ENCODE measurements at regions not wholly inside any gene's neighbourhood (a gene's known extent, or its start where the extent isn't known, plus 50 kb on each side); places are given as distances from the start of the nearest gene placed in this dataset.
"Not testable (repeated sequence)": the region's sequence is repeated elsewhere in the genome, so short reads cannot be mapped to it uniquely, and the experiment has no call there.

DNA sequence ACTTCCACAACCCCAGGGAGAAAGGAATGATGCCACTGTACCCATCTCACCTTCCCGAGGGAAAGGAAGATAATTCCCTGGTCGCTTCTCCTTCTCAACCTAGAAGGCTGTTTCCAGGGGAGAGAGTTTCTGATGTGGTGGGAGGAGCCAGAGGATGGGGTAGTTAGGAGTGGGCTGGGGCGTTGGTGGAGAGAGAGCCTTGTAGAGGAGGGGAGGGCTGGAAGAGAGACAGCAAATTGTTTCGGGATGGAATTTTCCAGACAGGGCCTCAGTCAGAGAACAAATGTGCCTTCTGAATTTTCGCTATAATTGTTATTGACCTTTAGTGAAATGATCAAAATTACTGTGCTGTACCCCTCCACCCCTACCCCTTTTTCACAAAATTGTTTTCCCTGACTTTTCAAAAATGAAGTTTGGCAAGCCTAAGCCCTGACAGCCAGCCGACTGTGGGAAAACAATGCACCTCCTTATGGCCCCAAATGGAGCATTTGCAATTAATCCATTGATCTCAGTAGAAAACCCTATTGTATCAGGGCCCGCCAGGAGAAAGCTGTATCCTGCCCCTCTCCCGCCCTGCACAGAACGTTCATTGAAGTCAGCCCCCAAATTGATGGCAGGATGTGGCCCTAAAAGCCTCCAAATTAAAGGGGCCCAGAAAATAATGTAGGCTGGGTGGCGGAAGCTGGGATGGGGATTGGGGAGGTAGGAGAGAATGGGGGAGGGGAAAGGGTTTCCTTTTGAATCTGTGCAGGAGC lies 69.1 kb upstream of the JUN start:
- Histone ChIP-seq H3K27ac (ENCODE audit: low read length) (no peak overlapping the region), H3K9me3 (ENCODE audit: control insufficient read depth in 1 of 2, low read length in 2 of 2) (no peaks in the 10 kb centered on the region), H3K4me3 (ENCODE audit: low read depth in 1 of 2, low read length in 2 of 2) (no peak overlapping the region), H3K36me3 (ENCODE audit: control insufficient read depth in 1 of 2, insufficient read depth in 2 of 2, low read length in 2 of 2) (no peaks in the 10 kb centered on the region), H3K4me1 (ENCODE audit: control insufficient read depth in 1 of 2, insufficient read depth in 2 of 2, low read length in 2 of 2) (peaks cover 7 to 8% of the 10 kb centered on the region in 2 donors), H3K27me3 (ENCODE audit: low read depth, low read length) (no peaks in the 10 kb centered on the region)

DNA sequence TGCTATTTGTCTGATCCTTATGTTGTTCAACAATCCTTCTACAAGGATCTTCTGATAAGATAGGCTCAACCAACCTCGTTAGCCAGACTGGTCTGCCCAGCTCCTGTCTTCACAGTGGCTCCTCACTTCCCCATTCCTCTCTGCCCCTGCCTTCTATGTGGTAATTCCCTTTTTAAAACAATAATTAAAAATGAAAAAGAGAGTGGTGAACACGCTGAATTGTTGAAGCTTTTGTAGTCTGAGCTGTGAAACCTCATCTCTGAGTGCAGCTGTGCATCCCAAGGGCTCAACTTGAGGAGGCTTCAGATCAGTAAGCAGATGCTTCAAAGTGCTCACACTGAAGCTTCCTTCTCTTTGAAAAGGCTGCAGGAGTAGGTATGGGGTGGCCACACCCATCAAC lies 70.7 kb upstream of the JUN start:
- Histone ChIP-seq H3K27me3 (ENCODE audit: low read depth, low read length) (no peaks in the 10 kb centered on the region), H3K4me1 (ENCODE audit: control insufficient read depth in 1 of 2, insufficient read depth in 2 of 2, low read length in 2 of 2) (peaks cover 0 to 1% of the 10 kb centered on the region in 2 donors), H3K9me3 (ENCODE audit: control insufficient read depth in 1 of 2, low read length in 2 of 2) (no peaks in the 10 kb centered on the region), H3K27ac (ENCODE audit: low read length) (no peak overlapping the region), H3K36me3 (ENCODE audit: control insufficient read depth in 1 of 2, insufficient read depth in 2 of 2, low read length in 2 of 2) (no peaks in the 10 kb centered on the region), H3K4me3 (ENCODE audit: low read depth in 1 of 2, low read length in 2 of 2) (no peak overlapping the region)

- no peaks in the 10 kb centered on the region for H3K4me1 ChIP-seq (ENCODE audit: control insufficient read depth in 1 of 2, insufficient read depth in 2 of 2, low read length in 2 of 2)
- no peaks in the 10 kb centered on the region for H3K9me3 ChIP-seq (ENCODE audit: control insufficient read depth in 1 of 2, low read length in 2 of 2)
- H3K36me3 ChIP-seq (ENCODE audit: control insufficient read depth in 1 of 2, insufficient read depth in 2 of 2, low read length in 2 of 2), result no peaks in the 10 kb centered on the region
- no peak overlapping the region for H3K27ac ChIP-seq (ENCODE audit: low read length)
- no peak overlapping the region for H3K4me3 ChIP-seq (ENCODE audit: low read depth in 1 of 2, low read length in 2 of 2)
- no peaks in the 10 kb centered on the region for H3K27me3 ChIP-seq (ENCODE audit: low read depth, low read length)
Observed at GRCh38 chr1:58855274-58856165, 71.7 kb upstream of the JUN start.

DNA sequence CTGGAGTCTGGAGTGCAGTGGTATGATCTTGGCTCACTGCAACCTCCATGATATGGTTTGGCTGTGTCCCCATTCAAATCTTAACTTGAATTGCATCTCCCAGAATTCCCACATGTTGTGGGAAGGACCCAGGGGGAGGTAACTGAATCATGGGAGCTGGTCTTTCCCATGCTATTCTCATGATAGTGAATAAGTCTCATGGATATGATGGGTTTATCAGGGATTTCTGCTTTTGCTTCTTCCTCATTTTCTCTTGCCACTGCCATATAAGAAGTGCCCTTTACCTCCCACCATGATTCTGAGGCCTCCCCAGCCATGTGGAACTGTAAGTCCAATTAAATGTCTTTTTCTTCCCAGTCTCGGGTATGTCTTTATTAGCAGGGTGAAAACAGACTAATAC lies 72.4 kb upstream of the JUN start:
- H3K4me1 ChIP-seq (ENCODE audit: control insufficient read depth in 1 of 2, insufficient read depth in 2 of 2, low read length in 2 of 2); H3K27ac ChIP-seq (ENCODE audit: low read length); H3K27me3 ChIP-seq (ENCODE audit: low read depth, low read length); H3K36me3 ChIP-seq (ENCODE audit: control insufficient read depth in 1 of 2, insufficient read depth in 2 of 2, low read length in 2 of 2); H3K9me3 ChIP-seq (ENCODE audit: control insufficient read depth in 1 of 2, low read length in 2 of 2); H3K4me3 ChIP-seq (ENCODE audit: low read depth in 1 of 2, low read length in 2 of 2): not testable (repeated sequence)

DNA sequence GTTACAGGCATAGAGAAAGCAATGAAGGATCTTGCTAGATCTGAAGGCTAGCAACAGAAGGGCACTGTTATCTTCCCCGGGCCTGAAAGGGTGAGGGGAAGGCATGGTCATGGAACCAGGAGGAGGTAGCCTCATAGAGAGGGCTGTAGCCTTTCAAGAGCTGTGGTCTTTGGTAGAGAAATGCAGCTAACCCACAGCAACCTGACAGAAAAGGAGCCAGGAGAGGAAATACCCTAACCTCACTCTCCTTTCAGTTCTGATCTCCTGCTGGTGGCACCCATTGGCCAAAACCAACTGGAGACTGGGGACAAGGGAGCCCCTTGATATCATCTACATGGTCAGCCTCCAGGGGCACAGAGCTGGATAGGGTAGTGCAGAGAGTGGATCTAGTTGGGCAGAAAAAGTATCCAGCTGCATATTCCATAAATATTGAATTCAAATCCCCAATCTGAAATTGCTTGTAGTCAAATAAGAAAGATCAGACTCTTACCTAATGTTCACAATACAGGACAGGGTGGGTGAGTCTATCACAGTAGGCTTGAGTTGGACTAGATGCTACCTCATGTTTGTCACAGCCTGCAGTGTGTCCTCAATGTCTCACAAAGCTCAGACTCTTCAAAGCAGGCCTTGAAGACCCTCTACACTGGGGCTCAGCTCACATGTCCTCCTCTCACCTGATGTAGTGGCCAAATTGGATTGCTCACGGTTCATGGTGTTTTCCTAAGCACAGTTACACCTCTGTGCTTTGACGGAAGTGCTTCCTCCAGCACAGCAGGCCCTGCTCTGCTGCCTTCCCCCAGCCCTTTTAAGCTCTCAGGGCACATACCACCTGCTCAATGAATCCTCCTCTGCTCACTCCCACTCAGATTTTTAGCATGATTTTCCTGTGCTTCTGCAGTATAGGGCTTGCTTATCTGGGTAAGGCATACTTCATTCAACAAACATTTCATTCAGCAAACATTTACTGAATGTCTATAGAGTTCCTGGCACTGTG lies 74.1 kb upstream of the JUN start:
- H3K27me3 ChIP-seq (ENCODE audit: low read depth, low read length), result no peaks in the 10 kb centered on the region
- H3K27ac ChIP-seq (ENCODE audit: low read length), result no peak overlapping the region
- no peaks in the 10 kb centered on the region for H3K36me3 ChIP-seq (ENCODE audit: control insufficient read depth in 1 of 2, insufficient read depth in 2 of 2, low read length in 2 of 2)
- no peak overlapping the region for H3K4me3 ChIP-seq (ENCODE audit: low read depth in 1 of 2, low read length in 2 of 2)
- no peaks in the 10 kb centered on the region for H3K4me1 ChIP-seq (ENCODE audit: control insufficient read depth in 1 of 2, insufficient read depth in 2 of 2, low read length in 2 of 2)
- H3K9me3 ChIP-seq (ENCODE audit: control insufficient read depth in 1 of 2, low read length in 2 of 2), result no peaks in the 10 kb centered on the region

GRCh38 chr1:58859769-58860485 lies 76.1 kb upstream of the JUN start:
- no peaks in the 10 kb centered on the region for H3K36me3 ChIP-seq (ENCODE audit: control insufficient read depth in 1 of 2, insufficient read depth in 2 of 2, low read length in 2 of 2)
- H3K27ac ChIP-seq (ENCODE audit: low read length), result no peak overlapping the region
- H3K4me1 ChIP-seq (ENCODE audit: control insufficient read depth in 1 of 2, insufficient read depth in 2 of 2, low read length in 2 of 2), result no peaks in the 10 kb centered on the region
- no peaks in the 10 kb centered on the region for H3K27me3 ChIP-seq (ENCODE audit: low read depth, low read length)
- no peak overlapping the region for H3K4me3 ChIP-seq (ENCODE audit: low read depth in 1 of 2, low read length in 2 of 2)
- H3K9me3 ChIP-seq (ENCODE audit: control insufficient read depth in 1 of 2, low read length in 2 of 2), result no peaks in the 10 kb centered on the region

- Histone ChIP-seq H3K9me3 (ENCODE audit: control insufficient read depth in 1 of 2, low read length in 2 of 2) (no peaks in the 10 kb centered on the region), H3K4me1 (ENCODE audit: control insufficient read depth in 1 of 2, insufficient read depth in 2 of 2, low read length in 2 of 2) (no peaks in the 10 kb centered on the region), H3K27me3 (ENCODE audit: low read depth, low read length) (no peaks in the 10 kb centered on the region), H3K27ac (ENCODE audit: low read length) (no peak overlapping the region), H3K4me3 (ENCODE audit: low read depth in 1 of 2, low read length in 2 of 2) (no peak overlapping the region), H3K36me3 (ENCODE audit: control insufficient read depth in 1 of 2, insufficient read depth in 2 of 2, low read length in 2 of 2) (no peaks in the 10 kb centered on the region)
Observed at GRCh38 chr1:58861076-58861475, 77.2 kb upstream of the JUN start.

DNA sequence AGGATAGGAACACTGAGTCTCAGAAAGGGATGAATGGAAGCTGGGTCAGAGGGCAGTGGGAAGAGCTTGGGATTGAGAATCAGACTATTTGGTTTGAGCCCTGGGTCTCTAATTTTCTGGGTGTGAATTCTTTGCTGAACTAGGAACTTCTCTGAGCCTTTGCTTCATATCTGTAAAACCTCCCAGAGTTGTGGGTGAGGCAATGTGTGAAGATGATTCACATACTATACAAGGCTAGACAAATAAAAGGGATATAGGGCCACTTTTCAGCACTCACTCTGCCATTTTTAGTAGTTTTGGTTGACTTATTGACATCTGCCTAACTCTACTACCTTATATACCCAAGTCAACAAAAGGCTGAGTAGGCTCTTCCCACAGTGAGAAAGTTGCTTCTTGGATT lies 77.7 kb upstream of the JUN start:
- Histone ChIP-seq H3K9me3 (ENCODE audit: control insufficient read depth in 1 of 2, low read length in 2 of 2) (no peaks in the 10 kb centered on the region), H3K4me1 (ENCODE audit: control insufficient read depth in 1 of 2, insufficient read depth in 2 of 2, low read length in 2 of 2) (no peaks in the 10 kb centered on the region), H3K27me3 (ENCODE audit: low read depth, low read length) (no peaks in the 10 kb centered on the region), H3K36me3 (ENCODE audit: control insufficient read depth in 1 of 2, insufficient read depth in 2 of 2, low read length in 2 of 2) (no peaks in the 10 kb centered on the region), H3K27ac (ENCODE audit: low read length) (no peak overlapping the region), H3K4me3 (ENCODE audit: low read depth in 1 of 2, low read length in 2 of 2) (no peak overlapping the region)

DNA sequence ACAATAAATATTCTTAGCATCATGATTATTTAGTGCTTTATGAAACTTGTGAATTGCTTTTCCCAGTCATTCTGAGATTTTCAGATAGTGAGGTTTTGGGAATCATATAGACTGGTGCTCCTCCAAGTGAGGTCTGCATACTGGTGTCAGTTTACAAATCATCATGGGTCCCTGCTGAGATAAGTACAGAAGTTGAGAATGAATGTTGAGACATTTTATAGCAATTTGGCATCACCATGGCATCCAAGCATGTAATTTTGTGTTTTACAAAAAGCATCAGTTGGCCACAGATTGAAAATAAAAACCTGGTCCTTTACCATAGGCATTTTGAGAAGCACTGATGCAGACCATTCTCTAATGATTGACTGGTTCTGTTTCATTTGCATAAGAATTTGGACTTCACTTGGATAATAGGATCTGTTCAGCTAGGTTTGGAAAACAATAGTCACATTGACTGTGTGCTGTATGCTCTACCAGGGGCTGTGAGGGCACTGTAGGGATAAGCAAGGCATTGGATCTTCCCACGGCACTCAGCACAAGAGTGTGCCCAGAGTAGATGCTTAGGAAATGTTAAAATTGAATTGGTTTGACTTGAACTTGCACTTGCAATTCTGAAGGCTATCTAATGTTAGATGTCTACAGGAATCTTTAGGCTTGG lies 79.0 kb upstream of the JUN start:
- no peak overlapping the region for H3K27ac ChIP-seq (ENCODE audit: low read length)
- no peaks in the 10 kb centered on the region for H3K4me1 ChIP-seq (ENCODE audit: control insufficient read depth in 1 of 2, insufficient read depth in 2 of 2, low read length in 2 of 2)
- H3K36me3 ChIP-seq (ENCODE audit: control insufficient read depth in 1 of 2, insufficient read depth in 2 of 2, low read length in 2 of 2), result no peaks in the 10 kb centered on the region
- no peaks in the 10 kb centered on the region for H3K9me3 ChIP-seq (ENCODE audit: control insufficient read depth in 1 of 2, low read length in 2 of 2)
- H3K27me3 ChIP-seq (ENCODE audit: low read depth, low read length), result no peaks in the 10 kb centered on the region
- H3K4me3 ChIP-seq (ENCODE audit: low read depth in 1 of 2, low read length in 2 of 2), result no peak overlapping the region

DNA sequence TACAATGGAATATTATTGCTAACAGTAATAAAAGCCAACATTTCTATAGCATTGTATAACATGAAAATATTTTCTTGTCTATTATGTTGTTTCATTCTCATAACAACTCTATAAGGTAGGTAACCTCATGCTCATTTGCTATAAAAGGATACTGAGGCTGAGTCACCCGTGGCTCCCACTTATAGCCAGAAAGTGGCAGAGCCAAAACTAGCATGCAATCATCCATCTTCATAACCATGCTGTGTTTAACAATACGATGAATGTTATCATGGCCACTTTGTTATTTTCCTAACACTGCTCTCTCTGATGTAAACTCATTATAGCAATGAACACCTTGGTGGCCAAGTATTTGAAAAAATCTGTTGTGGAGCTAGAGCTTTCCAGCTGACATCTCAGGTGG lies 80.8 kb upstream of the JUN start:
- Histone ChIP-seq H3K27ac (ENCODE audit: low read length) (no peak overlapping the region), H3K9me3 (ENCODE audit: control insufficient read depth in 1 of 2, low read length in 2 of 2) (no peaks in the 10 kb centered on the region), H3K4me1 (ENCODE audit: control insufficient read depth in 1 of 2, insufficient read depth in 2 of 2, low read length in 2 of 2) (no peaks in the 10 kb centered on the region), H3K36me3 (ENCODE audit: control insufficient read depth in 1 of 2, insufficient read depth in 2 of 2, low read length in 2 of 2) (no peaks in the 10 kb centered on the region), H3K27me3 (ENCODE audit: low read depth, low read length) (no peaks in the 10 kb centered on the region), H3K4me3 (ENCODE audit: low read depth in 1 of 2, low read length in 2 of 2) (no peak overlapping the region)

Measured in muscle layer of duodenum (tissue), 2 donors.